HEK293 (cell line): ENCODE measurements at regions not wholly inside any gene's neighbourhood (a gene's known extent, or its start where the extent isn't known, plus 50 kb on each side); places are given as distances from the start of the nearest gene placed in this dataset.

ENCODE experiments used
- CTCF ChIA-PET: fragments of 350-600 bp; formaldehyde crosslinking; extraction: SDS; loops from one replicate; lab custom pipeline; 2021; ENCODE audit warnings: antibody characterized with exemption; lab: Yijun Ruan, JAX
- POLR2A ChIA-PET: fragments of 300-600 bp; formaldehyde crosslinking; extraction: SDS; loops from one replicate; lab custom pipeline; 2020; ENCODE audit warnings: antibody characterized with exemption, inconsistent platforms; lab: Yijun Ruan, JAX
- H3K27ac ChIP-seq: fragments of 200-500 bp; sonication (Bioruptor generic); 2 replicates; pipeline ENCODE4 v1.5.1; 2014; ENCODE audit warnings: low read depth, low read length, control low read depth, inconsistent platforms; ENCODE audit errors: extremely low read depth
- H3K36me3 ChIP-seq, 2 experiments: fragments of 200-500 bp in 1 of 2; sonication (Bioruptor generic) in 1 of 2; 1 replicate in 1 of 2; 2 replicates in 1 of 2; pipeline ENCODE4 v1.5.1; 2014 to 2017; ENCODE audit warnings: inconsistent platforms in 2 of 2, low read length in 2 of 2; ENCODE audit not compliant: control insufficient read depth in 2 of 2, insufficient read depth in 1 of 2
- H3K4me1 ChIP-seq: fragments of 200-500 bp; sonication (Bioruptor generic); 2 replicates; pipeline ENCODE4 v1.5.1; 2014; ENCODE audit warnings: mild to moderate bottlenecking, low read length, inconsistent platforms; ENCODE audit not compliant: control insufficient read depth, insufficient read depth
- H3K4me3 ChIP-seq: 2 replicates; pipeline ENCODE4 v1.5.1; 2011; ENCODE audit warnings: low read depth, mild to moderate bottlenecking, control low read depth, low read length, moderate library complexity
- H3K9me3 ChIP-seq: fragments of 200-500 bp; sonication (Bioruptor generic); 2 replicates; pipeline ENCODE4 v1.5.1; 2014; ENCODE audit warnings: low read depth, low read length, inconsistent platforms; ENCODE audit not compliant: control insufficient read depth, insufficient read depth
- BCL11A ChIP-seq: fragments of 450-650 bp; formaldehyde crosslinking; IDR thresholded peaks from 2 replicates; pipeline ENCODE4 v1.5.1; 2016; ENCODE audit warnings: low read depth, missing biosample characterization, missing genetic modification characterization
- GLI4 ChIP-seq: fragments of 450-650 bp; formaldehyde crosslinking; IDR thresholded peaks from 2 replicates; pipeline ENCODE4 v1.5.1; 2016; ENCODE audit warnings: missing biosample characterization, missing genetic modification characterization
- KLF10 ChIP-seq: fragments of 450-650 bp; IDR thresholded peaks from 2 replicates; pipeline ENCODE4 v1.5.1; 2018; ENCODE audit warnings: missing biosample characterization, mild to moderate bottlenecking, missing genetic modification characterization
- OSR2 ChIP-seq: fragments of 450-650 bp; formaldehyde crosslinking; IDR thresholded peaks from 2 replicates; pipeline ENCODE4 v1.5.1; 2016; ENCODE audit warnings: missing biosample characterization, missing genetic modification characterization
- TCF7L2 ChIP-seq: IDR thresholded peaks from 2 replicates; pipeline ENCODE4 v1.6.1; 2011; ENCODE audit warnings: low read depth, mild to moderate bottlenecking, inconsistent platforms, low read length, moderate library complexity, borderline replicate concordance
- ZBTB1 ChIP-seq: fragments of 450-650 bp; formaldehyde crosslinking; IDR thresholded peaks from 2 replicates; pipeline ENCODE4 v1.5.1; 2016; ENCODE audit warnings: missing biosample characterization, missing genetic modification characterization
- ZBTB17 ChIP-seq: fragments of 450-650 bp; formaldehyde crosslinking; IDR thresholded peaks from 2 replicates; pipeline ENCODE4 v1.5.1; 2016; ENCODE audit warnings: missing biosample characterization, missing genetic modification characterization
- ZFP3 ChIP-seq: fragments of 450-650 bp; formaldehyde crosslinking; IDR thresholded peaks from 2 replicates; pipeline ENCODE4 v1.5.1; 2016; ENCODE audit warnings: low read depth, missing biosample characterization, missing genetic modification characterization
- ZNF140 ChIP-seq: fragments of 450-650 bp; formaldehyde crosslinking; IDR thresholded peaks from 2 replicates; pipeline ENCODE4 v1.5.1; 2016; ENCODE audit warnings: missing biosample characterization, missing genetic modification characterization
- ZNF146 ChIP-seq: fragments of 450-650 bp; formaldehyde crosslinking; IDR thresholded peaks from 2 replicates; pipeline ENCODE4 v1.5.1; 2016; ENCODE audit warnings: missing biosample characterization, missing genetic modification characterization
- ZNF157 ChIP-seq: fragments of 450-650 bp; formaldehyde crosslinking; IDR thresholded peaks from 2 replicates; pipeline ENCODE4 v1.5.1; 2016; ENCODE audit warnings: missing biosample characterization, missing genetic modification characterization
- ZNF16 ChIP-seq: fragments of 450-650 bp; formaldehyde crosslinking; IDR thresholded peaks from 2 replicates; pipeline ENCODE4 v1.5.1; 2016; ENCODE audit warnings: low read depth, missing biosample characterization, missing genetic modification characterization
- ZNF169 ChIP-seq: fragments of 450-650 bp; formaldehyde crosslinking; IDR thresholded peaks from 2 replicates; pipeline ENCODE4 v1.5.1; 2016; ENCODE audit warnings: missing biosample characterization, missing genetic modification characterization
- ZNF223 ChIP-seq: fragments of 450-650 bp; formaldehyde crosslinking; IDR thresholded peaks from 2 replicates; pipeline ENCODE4 v1.5.1; 2016; ENCODE audit warnings: missing biosample characterization, missing genetic modification characterization
- ZNF24 ChIP-seq: fragments of 450-650 bp; formaldehyde crosslinking; IDR thresholded peaks from 2 replicates; pipeline ENCODE4 v1.5.1; 2016; ENCODE audit warnings: missing biosample characterization, missing genetic modification characterization
- ZNF521 ChIP-seq: fragments of 450-650 bp; formaldehyde crosslinking; IDR thresholded peaks from 2 replicates; pipeline ENCODE4 v1.5.1; 2017; ENCODE audit warnings: missing biosample characterization, mild to moderate bottlenecking, missing genetic modification characterization
- ZNF677 ChIP-seq: fragments of 450-650 bp; IDR thresholded peaks from 2 replicates; pipeline ENCODE4 v1.5.0; 2018; ENCODE audit warnings: missing biosample characterization, mild to moderate bottlenecking, missing genetic modification characterization, moderate library complexity
- ZNF768 ChIP-seq: fragments of 450-650 bp; formaldehyde crosslinking; IDR thresholded peaks from 2 replicates; pipeline ENCODE4 v1.5.1; 2018; ENCODE audit warnings: missing biosample characterization, mild to moderate bottlenecking, missing genetic modification characterization
- ZNF776 ChIP-seq: fragments of 450-650 bp; formaldehyde crosslinking; IDR thresholded peaks from 2 replicates; pipeline ENCODE4 v1.5.0; 2017; ENCODE audit warnings: missing biosample characterization, missing genetic modification characterization, borderline replicate concordance
- ZNF777 ChIP-seq: fragments of 450-650 bp; formaldehyde crosslinking; IDR thresholded peaks from 2 replicates; pipeline ENCODE4 v1.5.1; 2017; ENCODE audit warnings: missing biosample characterization, missing genetic modification characterization, borderline replicate concordance
- TF ChIP-seq, protein P1 (sequence below): fragments of 450-650 bp; formaldehyde crosslinking; IDR thresholded peaks from 2 replicates; pipeline ENCODE4 v1.5.1; 2016; ENCODE audit warnings: missing biosample characterization, missing genetic modification characterization
- TF ChIP-seq, protein P2 (sequence below): fragments of 450-650 bp; IDR thresholded peaks from 2 replicates; pipeline ENCODE4 v1.5.1; 2018; ENCODE audit warnings: missing biosample characterization, missing genetic modification characterization
- TF ChIP-seq, protein P3 (sequence below): fragments of 450-650 bp; formaldehyde crosslinking; IDR thresholded peaks from 2 replicates; pipeline ENCODE4 v1.5.1; 2016; ENCODE audit warnings: missing biosample characterization, missing genetic modification characterization

DNA sequence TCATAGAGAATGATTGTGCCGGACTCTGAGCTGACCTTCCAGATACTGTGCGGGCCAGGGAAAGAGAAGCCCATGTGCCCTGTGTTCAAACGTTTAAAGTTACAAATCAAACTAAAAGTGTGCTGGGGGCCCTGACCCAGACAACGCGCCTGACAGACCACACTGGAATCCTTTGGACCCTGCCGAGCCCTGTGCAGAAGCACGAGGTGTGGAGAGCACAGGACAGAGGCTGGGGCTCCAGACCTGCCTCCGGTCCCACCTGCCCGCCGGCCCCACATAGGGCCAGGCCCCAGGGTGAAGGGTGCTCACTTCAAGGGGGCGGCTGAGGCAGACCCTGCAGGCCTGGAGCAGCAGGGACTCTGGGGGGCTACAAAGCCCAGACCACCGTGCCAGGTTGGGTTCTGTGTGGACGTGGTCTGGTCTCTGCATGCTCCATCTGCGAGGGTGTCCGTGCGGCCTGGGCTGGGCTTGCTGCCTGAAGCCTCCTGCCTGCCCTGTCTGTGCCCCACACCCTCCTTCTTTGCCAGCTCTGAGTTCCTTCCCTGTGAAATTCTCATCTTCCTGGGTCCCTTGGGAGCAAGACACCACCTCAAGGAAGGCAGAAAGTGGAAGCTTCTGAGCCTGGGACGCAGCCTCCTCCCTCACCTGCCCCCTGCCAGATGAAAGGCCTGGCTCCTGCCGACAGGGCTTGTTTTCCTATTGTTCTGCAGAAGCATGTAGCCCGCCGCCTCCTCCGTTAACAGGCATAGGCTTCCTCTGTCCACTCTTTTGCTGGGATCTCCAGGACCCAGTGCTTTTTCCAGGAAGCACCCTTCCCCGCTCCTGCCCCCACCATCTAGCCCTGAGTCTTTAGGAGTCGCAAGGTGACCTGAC, 186.2 kb downstream of the ERMARD start:
- Histone ChIP-seq H3K4me3 (no peak overlapping the region), H3K4me1 (no peaks in the 10 kb centered on the region), H3K36me3 (no peaks in the 10 kb centered on the region), H3K9me3 (no peaks in the 10 kb centered on the region), H3K27ac (no peak overlapping the region)
- POLR2A ChIA-PET = no interaction called here
- TF ChIP-seq, protein P1, sequence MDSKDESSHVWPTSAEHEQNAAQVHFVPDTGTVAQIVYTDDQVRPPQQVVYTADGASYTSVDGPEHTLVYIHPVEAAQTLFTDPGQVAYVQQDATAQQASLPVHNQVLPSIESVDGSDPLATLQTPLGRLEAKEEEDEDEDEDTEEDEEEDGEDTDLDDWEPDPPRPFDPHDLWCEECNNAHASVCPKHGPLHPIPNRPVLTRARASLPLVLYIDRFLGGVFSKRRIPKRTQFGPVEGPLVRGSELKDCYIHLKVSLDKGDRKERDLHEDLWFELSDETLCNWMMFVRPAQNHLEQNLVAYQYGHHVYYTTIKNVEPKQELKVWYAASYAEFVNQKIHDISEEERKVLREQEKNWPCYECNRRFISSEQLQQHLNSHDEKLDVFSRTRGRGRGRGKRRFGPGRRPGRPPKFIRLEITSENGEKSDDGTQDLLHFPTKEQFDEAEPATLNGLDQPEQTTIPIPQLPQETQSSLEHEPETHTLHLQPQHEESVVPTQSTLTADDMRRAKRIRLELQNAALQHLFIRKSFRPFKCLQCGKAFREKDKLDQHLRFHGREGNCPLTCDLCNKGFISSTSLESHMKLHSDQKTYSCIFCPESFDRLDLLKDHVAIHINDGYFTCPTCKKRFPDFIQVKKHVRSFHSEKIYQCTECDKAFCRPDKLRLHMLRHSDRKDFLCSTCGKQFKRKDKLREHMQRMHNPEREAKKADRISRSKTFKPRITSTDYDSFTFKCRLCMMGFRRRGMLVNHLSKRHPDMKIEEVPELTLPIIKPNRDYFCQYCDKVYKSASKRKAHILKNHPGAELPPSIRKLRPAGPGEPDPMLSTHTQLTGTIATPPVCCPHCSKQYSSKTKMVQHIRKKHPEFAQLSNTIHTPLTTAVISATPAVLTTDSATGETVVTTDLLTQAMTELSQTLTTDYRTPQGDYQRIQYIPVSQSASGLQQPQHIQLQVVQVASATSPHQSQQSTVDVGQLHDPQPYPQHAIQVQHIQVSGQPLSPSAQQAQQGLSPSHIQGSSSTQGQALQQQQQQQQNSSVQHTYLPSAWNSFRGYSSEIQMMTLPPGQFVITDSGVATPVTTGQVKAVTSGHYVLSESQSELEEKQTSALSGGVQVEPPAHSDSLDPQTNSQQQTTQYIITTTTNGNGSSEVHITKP (tag by site-specific recombination) = no peak
- TF ChIP-seq ZNF16 (tag by site-specific recombination) (no peak), ZNF140 (no peak), ZNF768 (no peak), ZNF677 (tag by site-specific recombination) (no peak), GLI4 (no peak), ZNF777 (tag by site-specific recombination) (no peak), ZBTB17 (tag by site-specific recombination) (no peak), ZNF521 (tag by site-specific recombination) (no peak), TCF7L2 (no peak), ZBTB1 (no peak), ZNF169 (no peak)
- TF ChIP-seq, protein P2, sequence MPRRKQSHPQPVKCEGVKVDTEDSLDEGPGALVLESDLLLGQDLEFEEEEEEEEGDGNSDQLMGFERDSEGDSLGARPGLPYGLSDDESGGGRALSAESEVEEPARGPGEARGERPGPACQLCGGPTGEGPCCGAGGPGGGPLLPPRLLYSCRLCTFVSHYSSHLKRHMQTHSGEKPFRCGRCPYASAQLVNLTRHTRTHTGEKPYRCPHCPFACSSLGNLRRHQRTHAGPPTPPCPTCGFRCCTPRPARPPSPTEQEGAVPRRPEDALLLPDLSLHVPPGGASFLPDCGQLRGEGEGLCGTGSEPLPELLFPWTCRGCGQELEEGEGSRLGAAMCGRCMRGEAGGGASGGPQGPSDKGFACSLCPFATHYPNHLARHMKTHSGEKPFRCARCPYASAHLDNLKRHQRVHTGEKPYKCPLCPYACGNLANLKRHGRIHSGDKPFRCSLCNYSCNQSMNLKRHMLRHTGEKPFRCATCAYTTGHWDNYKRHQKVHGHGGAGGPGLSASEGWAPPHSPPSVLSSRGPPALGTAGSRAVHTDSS = no peak
- CTCF ChIA-PET = interaction anchor here (0.7 kb wide), 2 partner anchors 12 kb away, joined by 3 read pairs; no protein-coding TSS in a partner anchor

DNA sequence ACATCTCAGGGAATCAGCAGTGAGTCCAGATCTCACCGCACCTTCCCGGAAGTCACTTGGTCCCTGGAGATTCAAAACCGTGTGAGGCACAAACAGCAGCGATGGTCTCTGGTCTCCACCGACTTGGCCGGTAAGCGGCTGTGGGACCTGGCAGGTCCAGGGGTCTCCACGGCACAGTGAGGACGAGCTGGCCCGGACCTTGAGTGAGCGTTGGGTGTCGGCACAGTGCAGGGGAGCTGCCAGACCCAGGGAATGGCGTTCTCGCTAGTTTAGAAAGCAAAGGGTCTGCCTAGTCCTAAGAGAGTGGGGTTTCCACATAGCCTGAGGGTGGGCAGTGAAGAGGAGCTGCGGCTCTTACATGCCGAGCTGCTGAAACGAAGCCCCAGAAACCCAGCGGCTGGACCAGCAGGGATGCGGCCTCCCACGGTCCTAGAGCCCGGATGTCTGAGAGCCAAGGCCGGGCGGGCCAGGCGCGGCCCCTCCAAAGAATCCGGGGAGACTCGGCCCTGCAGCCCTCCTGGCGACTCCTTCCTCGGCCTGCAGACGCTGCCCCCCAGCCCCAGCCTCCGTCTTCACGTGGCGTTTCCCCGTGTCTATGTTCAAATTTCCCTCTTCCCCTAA, 185.0 kb downstream of the ERMARD start:
- Histone ChIP-seq H3K9me3 (no peaks in the 10 kb centered on the region), H3K27ac (no peak overlapping the region), H3K4me1 (no peaks in the 10 kb centered on the region), H3K36me3 (no peaks in the 10 kb centered on the region), H3K4me3 (no peak overlapping the region)
- POLR2A ChIA-PET = no interaction called here
- TF ChIP-seq ZNF223 (tag by site-specific recombination) (no peak), ZNF146 (tag by site-specific recombination) (no peak), ZNF24 (tag by site-specific recombination) (no peak), ZFP3 (tag by site-specific recombination) (no peak), ZNF157 (tag by site-specific recombination) (no peak), ZNF776 (tag by site-specific recombination) (no peak), KLF10 (tag by site-specific recombination) (no peak), OSR2 (no peak), BCL11A (tag by site-specific recombination) (no peak)
- TF ChIP-seq, protein P3, sequence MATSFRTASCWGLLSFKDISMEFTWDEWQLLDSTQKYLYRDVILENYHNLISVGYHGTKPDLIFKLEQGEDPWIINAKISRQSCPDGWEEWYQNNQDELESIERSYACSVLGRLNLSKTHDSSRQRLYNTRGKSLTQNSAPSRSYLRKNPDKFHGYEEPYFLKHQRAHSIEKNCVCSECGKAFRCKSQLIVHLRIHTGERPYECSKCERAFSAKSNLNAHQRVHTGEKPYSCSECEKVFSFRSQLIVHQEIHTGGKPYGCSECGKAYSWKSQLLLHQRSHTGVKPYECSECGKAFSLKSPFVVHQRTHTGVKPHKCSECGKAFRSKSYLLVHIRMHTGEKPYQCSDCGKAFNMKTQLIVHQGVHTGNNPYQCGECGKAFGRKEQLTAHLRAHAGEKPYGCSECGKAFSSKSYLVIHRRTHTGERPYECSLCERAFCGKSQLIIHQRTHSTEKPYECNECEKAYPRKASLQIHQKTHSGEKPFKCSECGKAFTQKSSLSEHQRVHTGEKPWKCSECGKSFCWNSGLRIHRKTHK (tag by site-specific recombination) = no peak
- CTCF ChIA-PET = interaction anchor here (0.5 kb wide), 1 partner anchor 105 kb away, joined by 3 read pairs; no protein-coding TSS in a partner anchor
